RPMI7951 (cell line): ENCODE measurements at regions not wholly inside any gene's neighbourhood (a gene's known extent, or its start where the extent isn't known, plus 50 kb on each side); places are given as distances from the start of the nearest gene placed in this dataset.
"Not testable (repeated sequence)": the region's sequence is repeated elsewhere in the genome, so short reads cannot be mapped to it uniquely, and the experiment has no call there.

Experiments used
- DNase-seq: peaks from one replicate; pipeline ENCODE4 v3.0.0-alpha.2; 2012; ENCODE audit warnings: low read depth

DNA sequence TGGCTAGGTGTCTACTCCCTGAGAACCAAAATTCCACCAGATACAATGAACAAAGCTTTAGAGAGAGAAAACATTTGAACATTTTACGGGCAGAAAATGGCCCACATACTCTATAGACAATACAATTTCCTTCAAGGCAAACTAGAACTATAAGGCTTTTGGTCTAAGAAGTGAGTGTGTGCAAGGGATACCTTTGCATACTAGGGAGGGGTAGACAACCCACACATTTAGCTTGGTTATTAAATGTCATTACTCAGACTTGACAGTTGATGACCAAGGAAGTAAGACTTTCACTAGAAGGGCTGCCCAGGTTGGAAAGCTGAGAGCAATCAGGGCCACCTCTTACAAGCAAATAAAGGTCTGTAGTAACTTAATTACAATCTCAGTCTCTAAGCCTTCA lies 64.0 kb upstream of the PLEKHM1 start:
- DNase-seq: not testable (repeated sequence)

DNA sequence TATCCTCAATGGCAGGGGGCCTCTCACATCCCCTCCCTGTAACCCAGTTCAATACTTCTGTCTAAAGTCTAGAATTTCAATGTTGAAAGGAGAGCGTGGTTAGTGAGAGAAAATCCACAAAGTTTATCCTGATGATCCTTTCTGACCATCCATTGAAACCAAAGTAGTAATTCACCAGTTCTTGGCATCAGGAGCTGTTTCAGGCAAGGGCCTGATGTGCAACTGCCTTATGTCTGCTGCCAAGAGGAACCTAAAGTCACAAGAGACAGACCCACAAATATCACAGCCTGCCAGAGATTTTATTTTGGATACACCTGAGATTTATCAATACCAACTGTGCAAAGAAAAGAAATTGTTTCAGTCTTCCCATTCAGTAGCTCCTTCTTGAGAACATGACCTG lies 68.3 kb upstream of the PLEKHM1 start:
- not testable (repeated sequence) for DNase-seq

DNA sequence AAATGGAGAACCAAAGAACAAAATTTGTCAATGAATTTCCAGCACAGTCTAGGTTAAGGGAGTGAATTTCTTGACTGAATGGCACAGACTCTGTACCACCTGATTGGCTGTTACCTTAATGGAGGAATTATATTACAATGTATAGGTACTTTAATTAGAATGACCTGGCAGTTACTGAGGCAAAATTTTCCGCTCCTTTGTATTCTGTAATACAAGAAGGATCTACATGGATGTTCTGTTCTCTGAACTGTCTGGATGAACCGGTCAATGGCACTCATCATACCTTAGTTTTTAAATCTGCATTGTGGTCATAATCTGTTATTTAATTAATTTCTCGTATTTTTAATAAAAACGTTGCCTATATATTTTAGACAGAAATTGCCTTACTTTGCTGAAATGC lies 72.3 kb upstream of the PLEKHM1 start:
- not testable (repeated sequence) for DNase-seq

- DNase-seq: not testable (repeated sequence)
Observed at GRCh38 chr17:45563283-45563682, 72.8 kb upstream of the PLEKHM1 start.

GRCh38 chr17:45568275-45568674 lies 77.8 kb upstream of the PLEKHM1 start:
- DNase-seq: not testable (repeated sequence)

GRCh38 chr17:45573326-45573725 lies 82.8 kb upstream of the PLEKHM1 start:
- DNase-seq: not testable (repeated sequence)

DNA sequence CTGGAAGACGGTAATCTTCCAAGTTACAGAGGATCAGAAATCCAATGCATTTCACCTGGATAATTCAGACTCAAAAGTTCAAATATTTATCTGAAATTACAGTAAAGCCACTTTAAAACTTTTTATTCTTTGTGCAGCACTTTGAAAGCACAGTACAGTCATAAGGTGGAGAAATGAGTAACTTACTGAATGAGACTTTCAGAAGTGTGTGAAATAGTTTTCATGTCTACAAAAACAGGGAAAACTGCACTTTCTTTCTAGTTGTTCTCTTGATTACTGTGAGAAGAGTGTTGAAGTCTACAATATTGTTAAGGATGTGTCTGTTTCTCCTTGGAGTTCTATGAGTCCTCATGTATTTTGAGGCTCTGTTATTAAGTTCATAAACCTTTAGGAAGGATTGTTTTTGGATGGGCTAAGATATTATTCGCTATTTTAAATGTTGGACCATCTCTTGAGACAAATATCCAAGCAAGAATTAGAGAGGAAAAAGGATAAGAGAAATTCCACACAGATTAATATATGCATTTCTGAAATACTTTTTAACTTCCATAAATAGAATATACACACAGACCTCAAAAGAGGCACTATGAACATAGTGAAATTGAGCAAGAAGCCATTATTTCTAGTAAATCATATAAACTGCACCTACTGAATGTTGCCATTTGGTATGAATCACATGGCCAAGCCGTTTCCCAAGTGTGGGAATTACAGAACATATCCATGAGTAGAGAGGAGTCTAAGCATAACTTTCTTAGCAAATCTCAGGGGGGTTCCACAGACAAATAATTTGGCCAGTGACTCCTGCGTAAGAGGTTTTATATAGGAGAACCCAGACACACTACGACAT lies 83.6 kb upstream of the PLEKHM1 start:
- DNase-seq: no peak

GRCh38 chr17:45575126-45575885 lies 84.8 kb upstream of the PLEKHM1 start:
- DNase-seq: no peak

- DNase-seq: not testable (repeated sequence)
Observed at GRCh38 chr17:45576527-45577307, 86.2 kb upstream of the PLEKHM1 start.

DNA sequence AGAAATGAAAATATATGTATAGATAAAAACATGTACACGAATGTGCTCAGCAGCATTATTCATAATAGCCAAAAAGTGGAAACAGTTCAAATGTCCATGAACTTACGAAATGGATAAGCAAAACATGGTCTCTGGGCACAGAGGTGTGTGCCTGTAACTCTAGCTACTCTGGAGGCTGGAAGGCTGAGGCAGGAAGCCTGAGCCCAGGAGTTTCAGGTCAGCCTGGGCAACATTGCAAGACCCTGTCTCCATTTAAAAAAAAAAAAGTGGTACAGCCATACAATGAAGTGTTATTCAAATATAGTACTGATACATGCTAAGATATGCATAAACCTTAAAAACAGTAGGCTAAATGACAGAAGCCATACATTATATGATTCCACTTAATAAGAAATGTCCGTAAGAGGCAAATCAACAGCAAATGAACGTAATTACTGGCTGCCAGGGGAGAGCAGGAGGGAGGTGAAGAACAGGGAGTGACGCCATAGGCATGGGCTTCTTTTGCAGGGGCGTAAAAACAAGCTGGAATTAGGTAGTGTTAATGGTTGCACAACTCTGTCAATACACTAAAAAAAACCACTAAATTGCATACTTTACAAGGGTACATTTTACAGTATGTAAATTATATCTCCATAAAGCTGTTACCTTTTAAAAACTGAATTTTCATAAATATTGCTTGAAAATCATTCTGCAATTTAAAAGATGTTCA lies 87.2 kb upstream of the PLEKHM1 start:
- DNase-seq: no peak

GRCh38 chr17:45578516-45579455 lies 88.3 kb upstream of the PLEKHM1 start:
- no peak for DNase-seq

DNA sequence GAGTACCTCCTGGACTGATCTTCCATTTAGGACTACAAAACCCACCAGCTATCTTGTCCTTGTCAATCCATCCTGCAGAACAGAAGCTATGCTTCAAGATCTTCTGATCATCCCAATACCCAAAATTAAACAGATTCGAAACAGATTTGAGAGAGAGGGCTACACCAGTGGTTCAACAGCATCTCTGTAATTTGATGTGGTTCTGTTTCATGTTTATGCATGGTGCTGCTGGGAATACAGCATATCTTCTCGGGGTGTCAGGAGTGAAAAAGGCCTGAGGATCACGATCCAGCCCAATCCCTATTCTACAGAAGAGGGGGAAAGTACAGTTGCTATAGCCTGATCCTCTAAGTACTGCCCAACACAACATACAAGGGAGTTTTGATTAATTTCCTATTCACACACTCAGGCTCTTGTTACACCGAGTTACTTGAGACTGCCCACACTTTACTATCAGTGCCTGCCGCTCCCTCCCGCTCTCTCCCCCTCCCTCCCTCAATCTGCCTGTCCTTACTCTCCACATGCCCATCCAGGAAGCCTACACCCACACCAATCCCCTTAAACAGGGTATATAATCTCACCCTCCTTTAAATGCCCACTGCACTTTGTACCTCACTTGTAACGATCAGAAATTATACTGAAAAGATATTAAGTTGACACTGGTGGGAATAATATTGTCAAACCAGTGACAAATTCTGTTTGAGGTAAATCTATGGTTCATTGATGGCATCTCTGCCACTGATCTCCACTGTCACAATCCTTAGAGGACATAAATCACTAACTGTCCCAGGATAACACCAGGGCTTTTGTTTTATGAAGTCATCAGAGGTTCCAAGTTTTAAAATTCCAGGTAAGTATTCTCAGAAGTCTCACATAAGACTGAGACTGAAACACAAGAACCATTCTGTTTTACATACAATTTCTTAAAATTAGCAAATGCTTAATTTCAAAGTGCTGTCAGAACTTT lies 89.3 kb upstream of the PLEKHM1 start:
- DNase-seq: no peak

- no peak for DNase-seq
Observed at GRCh38 chr17:45580924-45581323, 90.4 kb upstream of the PLEKHM1 start.

GRCh38 chr17:45581860-45582259 lies 91.3 kb upstream of the PLEKHM1 start:
- no peak for DNase-seq

DNA sequence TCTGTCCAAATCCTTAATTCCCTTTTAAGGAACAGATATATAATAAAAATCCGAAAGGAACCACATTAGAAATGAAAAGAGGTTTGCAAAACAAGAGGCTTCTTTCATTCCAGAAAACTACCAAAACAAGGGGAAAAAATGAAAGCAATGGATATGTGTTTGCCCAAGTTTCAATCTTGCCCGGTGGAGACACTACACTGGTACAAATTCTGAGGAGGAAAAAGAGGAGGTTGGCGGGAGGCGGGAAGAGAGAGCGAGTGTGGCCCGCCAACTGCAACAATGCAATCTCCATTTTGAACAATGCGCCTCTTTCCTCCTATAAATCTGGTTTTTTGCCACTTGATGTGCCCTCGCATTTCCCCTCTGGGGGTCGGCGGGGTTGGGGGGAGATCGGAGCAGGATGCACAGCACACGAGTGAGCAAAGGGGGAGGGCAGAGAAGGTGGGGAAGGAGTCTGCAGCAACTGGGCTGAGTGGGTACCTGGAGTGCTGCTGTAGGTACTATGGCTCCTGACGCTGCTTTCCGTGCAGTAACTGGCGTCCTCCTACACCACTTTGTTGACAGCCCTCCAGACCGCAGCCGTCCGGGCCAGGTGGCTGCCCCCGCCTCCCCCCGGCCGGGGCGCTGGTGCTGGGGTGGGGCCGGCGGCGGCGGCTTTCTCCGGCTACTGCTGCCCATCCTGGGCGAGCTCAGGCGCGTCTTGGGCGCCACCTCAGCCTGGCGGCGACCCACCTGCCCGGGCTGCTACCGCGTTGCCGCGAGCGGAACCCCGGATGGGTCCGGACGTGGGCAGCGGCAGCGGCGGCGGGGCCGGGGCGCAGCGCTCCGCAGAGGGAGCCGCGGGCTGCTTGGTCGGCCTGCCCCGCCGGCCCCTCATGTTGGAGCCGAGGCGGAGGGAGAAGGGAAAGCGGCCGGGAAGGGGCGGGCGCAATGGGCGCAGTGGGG lies 93.8 kb upstream of the PLEKHM1 start:
- peak; percentile 62 for DNase-seq

- peak; percentile 70 for DNase-seq
Observed at GRCh38 chr17:45585037-45585733, 94.7 kb upstream of the PLEKHM1 start.
